Neural cell (in vitro differentiated cells): ENCODE measurements at regions not wholly inside any gene's neighbourhood (a gene's known extent, or its start where the extent isn't known, plus 50 kb on each side); places are given as distances from the start of the nearest gene placed in this dataset.

ENCODE experiments used
- CTCF ChIP-seq: fragments of 450-650 bp; IDR thresholded peaks from 2 replicates; pipeline ENCODE4 v1.5.1; 2014; ENCODE audit warnings: antibody characterized with exemption, mild to moderate bottlenecking, moderate library complexity; ENCODE audit not compliant: poor library complexity, severe bottlenecking
- EP300 ChIP-seq: fragments of 450-650 bp; conservative IDR thresholded peaks from 2 replicates; pipeline ENCODE4 v1.6.1; 2014; ENCODE audit warnings: antibody characterized with exemption, mild to moderate bottlenecking, moderate library complexity; ENCODE audit not compliant: poor library complexity, severe bottlenecking
- POLR2AphosphoS5 ChIP-seq: IDR thresholded peaks from 2 replicates; pipeline ENCODE4 v1.6.1; 2012
- RAD21 ChIP-seq: fragments of 450-650 bp; conservative IDR thresholded peaks from 2 replicates; pipeline ENCODE4 v1.6.1; 2014; ENCODE audit warnings: antibody characterized with exemption, mild to moderate bottlenecking, moderate library complexity
- REST ChIP-seq: IDR thresholded peaks from 2 replicates; pipeline ENCODE4 v1.6.1; 2012; ENCODE audit warnings: borderline replicate concordance

- no peak for TF ChIP-seq CTCF
- TF ChIP-seq EP300 = peak; percentile 67
- no peak for TF ChIP-seq POLR2AphosphoS5
- TF ChIP-seq RAD21 = no peak
- TF ChIP-seq REST = peak; percentile 17
Measured at GRCh38 chr16:86018487-86018886, 119.5 kb downstream of the IRF8 start.
